ENCODE measurements at regions not wholly inside any gene's neighbourhood (a gene's known extent, or its start where the extent isn't known, plus 50 kb on each side); places are given as distances from the start of the nearest gene placed in this dataset.

GRCh38 chr6:37566950-37567349 is 67.3 kb upstream of the CCDC167 start:
- TF ChIP-seq CTCF (IDR thresholded peaks at IDR 0.05) (no peak), POLR2AphosphoS5 (IDR thresholded peaks at IDR 0.05) (no peak), POLR2A (IDR thresholded peaks at IDR 0.05) (no peak), EP300 (IDR thresholded peaks at IDR 0.05) (no peak)
